ENCODE measurements at regions not wholly inside any gene's neighbourhood (a gene's known extent, or its start where the extent isn't known, plus 50 kb on each side); places are given as distances from the start of the nearest gene placed in this dataset.
"Not testable (repeated sequence)": the region's sequence is repeated elsewhere in the genome, so short reads cannot be mapped to it uniquely, and the experiment has no call there.

DNA sequence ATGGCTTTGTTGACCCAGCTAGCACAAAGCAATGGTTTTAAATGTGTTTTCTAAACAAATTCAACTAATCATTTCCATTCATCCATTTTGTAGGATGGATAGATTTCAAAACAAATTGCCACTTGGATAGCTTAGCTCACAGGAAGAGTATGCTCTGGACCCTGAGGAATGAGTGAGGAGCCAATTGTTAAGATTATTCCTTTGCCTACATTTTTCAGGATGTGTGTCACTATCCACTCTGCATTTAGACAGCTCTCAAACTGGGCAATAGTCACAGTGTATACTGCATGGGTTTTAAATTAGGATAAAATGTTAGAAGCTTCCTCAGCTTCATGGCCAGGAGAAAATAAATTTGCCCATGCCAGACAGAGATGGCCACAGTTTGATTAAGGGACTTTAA lies 605.6 kb upstream of the TEX47 start:
- DNase-seq (ENCODE audit: low read depth): no peak

DNA sequence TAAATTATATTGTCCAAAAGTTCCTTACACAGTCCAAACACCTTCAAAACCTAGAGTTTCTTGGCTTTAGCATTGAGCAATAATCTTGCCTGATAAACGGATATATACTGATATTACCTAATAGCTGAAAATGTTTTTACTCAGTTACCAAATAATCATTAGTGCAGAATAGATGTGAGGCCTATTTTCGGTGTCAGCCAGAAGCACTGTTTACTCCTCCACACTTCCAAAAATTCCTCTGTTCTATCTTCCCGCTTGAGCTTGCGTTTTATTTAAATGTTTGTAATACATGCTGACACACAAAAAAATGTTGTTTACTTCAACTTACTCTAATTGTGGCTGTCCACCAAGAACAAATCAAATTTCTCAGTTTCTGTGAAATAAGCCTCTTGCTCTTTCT lies 606.2 kb upstream of the TEX47 start:
- no peak for DNase-seq (ENCODE audit: low read depth)

DNA sequence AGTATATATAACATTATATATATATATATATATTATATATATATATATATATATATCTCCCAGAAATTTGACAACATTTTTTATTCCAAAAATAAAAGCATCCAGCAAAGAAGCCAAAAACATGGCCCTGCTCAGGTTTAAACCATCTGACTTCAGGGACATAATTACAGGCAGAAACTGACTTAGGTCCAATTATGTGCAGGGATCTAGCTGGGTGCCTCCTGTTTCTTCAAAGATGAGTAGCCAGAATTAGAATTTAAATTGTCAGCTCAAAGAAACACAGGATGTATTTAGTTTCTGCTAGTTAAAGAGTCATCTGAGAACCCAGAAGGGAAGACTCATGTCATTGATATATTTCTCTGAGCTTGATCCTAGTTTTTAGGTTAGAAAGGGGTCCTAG lies 656.4 kb upstream of the TEX47 start:
- no peak for DNase-seq (ENCODE audit: low read depth)

DNA sequence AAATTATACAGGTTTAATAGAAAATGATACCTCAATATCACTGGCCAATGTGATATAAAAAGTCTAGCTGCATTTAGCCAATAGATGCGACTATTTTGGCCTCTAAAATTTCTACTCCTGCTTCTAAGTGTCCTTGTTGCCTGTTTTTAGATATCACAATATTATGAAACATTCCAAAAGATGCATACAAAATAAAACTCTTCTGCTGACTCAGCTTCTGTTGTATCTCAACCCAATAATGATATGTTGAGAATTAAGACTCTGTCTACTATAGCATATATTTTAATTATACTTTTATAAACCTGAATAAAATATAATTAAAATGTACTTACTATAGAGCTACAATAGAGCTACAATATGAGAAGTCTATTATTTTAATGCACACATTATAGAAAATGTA lies 661.0 kb upstream of the TEX47 start:
- no peak for DNase-seq (ENCODE audit: low read depth)

DNA sequence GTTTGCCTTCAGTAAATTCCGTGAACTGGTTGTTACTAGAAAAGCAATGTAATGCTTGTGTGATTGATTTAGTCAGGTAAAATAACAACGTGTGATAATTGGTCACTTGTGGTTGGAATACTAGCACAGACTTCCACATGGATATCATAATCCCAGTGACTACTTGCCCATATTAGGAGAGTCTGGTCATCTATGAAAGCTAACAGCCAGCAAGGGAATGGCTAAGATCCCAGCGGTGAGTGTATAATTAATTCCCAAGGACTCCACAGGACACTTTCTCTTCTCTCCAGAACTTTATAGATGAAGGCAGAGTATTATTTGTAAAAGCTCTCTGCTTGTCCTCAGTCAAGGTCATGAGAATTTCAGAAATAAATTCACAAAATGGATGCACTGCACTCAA lies 662.6 kb upstream of the TEX47 start:
- no peak for DNase-seq (ENCODE audit: low read depth)

DNA sequence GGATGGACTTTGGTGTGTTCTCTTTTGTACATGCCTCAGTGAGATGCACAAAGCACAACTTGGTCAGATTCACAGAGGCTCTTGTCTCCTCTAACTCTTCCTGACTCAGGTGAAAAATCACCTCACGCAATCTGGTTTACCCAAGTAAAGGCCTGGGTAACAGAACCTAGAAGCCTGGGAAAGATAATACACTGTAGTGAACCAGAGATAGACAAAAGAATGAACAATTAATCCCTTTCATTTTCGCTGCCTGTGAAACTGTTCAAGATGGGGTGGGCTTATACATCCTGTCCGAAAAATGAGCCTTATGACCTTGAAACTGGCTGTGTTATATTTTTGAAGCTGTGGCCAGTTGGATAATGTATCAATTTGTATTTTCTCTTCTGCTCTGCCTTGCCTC lies 678.9 kb upstream of the TEX47 start:
- no peak for DNase-seq (ENCODE audit: low read depth)

DNA sequence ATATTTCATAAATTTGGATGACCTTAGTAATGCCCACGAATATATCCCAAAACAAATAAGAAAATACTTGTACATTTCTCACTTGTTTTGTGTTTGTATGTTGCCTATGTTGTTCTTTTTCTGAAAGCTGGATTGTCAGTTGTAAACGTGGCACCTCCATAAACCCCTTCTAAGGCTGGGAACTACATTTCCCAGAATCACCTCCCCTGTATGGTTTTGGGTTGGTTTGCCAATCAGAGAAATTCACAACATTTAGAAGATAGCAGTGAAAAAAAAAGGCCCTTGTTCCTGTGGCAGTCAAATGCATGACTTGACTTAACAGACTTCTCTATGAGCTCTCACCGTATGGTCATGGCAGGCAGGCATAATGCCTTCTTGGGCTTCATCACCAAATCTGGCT lies 676.3 kb upstream of the STEAP1 start:
- no peak for DNase-seq (ENCODE audit: low read depth)

DNA sequence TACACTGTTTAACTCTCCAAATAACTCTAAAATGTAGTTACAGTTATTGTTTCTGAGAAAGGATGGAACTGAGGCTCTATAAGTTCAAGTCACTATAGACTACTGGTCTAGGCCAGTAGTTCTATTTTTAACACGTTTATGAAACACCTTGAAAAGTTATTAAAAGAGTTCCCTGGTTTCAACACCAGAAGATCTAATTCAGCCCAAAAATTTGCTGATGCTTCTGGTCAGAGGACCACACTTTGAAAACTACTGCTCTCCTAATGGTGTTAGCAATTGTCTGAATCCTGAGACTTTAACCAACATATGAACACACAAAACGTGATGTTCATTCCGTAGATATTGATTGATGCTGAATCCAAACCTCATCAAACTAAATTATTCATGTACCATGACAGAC lies 658.6 kb upstream of the STEAP1 start:
- DNase-seq (ENCODE audit: low read depth): no peak

DNA sequence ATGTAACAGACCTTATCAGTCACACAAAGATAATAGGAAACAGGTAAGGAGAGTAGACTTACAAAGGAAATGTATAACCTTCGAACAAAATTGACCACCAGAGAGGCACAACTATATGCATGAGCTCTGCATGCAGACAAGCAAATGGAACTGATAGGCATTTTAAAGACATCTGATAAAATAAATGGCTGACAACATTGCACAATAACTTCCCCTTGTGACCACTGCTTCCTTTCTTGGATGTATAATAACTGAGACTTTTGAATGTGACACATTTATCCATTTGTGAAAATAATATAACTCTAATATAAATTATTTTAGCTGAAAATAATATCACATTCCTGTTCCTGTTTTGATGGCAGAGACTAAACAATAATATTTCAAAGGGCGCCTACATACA lies 654.2 kb upstream of the STEAP1 start:
- DNase-seq (ENCODE audit: low read depth): no peak

DNA sequence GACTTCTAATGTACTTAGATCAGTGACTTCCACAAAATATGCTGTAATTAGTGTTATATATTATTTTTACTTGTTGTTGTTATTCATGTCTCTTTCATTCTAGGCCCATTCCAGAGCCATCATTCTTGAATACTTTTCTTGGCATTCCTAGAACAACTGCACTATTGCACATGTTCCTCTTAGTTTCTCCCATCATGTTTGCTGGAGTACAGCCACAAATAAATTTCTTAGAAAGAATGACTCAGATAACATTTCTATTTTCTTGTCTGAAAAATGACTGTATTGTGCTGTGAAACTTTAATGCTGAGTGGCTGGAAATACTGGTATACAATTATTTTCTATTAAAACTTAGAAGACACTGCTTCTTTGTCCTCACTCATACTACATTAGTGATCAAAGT lies 651.0 kb upstream of the STEAP1 start:
- no peak for DNase-seq (ENCODE audit: low read depth)

DNA sequence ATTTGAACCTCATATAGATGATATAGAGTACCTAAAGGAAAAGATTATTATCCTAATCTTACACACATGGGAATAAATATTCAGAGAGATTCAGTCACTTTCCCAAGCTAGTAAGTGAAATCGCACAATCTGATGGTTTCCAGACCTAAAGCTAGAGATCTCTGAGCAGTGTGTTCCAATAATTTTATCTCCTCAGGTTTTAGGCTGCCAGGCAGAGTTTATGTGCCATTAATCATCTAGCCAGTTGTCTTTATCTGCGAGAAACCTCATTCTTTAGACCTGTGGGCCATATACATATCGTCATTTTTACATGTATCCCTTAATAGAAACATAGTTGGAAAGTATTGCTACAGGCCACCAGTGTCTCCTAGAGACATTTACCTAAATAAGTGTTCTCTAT lies 647.2 kb upstream of the STEAP1 start:
- no peak for DNase-seq (ENCODE audit: low read depth)

DNA sequence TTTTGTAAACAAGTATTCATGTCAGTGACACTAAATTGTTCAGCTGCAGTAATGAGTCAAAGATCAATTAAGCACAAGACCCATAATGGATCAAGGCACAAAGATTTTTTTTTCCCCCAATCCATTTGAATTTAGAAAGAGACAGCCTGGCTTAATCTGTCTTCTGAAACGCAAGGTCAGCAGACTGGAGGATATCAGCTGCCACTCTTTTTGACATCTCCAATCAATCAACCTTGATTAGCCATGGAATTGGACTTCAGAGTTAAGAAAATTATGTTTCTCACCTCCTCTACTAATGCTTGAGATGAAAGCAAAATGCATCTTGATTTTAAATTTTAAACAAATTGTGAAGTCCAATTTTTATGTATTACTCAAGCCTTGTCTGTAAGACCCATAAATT lies 642.4 kb upstream of the STEAP1 start:
- DNase-seq (ENCODE audit: low read depth): no peak

DNA sequence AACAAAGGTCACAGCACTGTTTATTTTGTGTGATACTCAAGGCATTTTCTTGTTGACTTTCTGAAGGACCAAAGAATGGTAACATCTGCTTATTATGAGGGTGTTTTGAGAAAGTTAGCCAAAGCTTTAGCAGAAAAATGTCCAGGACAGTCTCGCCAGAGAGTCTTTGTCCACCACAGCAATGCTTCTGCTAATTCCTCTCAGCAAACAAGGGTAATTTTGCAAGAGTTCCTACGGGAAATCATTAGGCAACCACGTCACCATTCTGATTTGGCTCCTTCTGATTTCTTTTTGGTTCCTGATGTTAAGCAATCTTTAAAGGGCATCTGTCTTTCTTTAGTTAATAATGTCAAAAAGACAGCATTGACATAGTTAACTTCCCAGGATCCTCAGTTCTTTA lies 639.3 kb upstream of the STEAP1 start:
- no peak for DNase-seq (ENCODE audit: low read depth)

DNA sequence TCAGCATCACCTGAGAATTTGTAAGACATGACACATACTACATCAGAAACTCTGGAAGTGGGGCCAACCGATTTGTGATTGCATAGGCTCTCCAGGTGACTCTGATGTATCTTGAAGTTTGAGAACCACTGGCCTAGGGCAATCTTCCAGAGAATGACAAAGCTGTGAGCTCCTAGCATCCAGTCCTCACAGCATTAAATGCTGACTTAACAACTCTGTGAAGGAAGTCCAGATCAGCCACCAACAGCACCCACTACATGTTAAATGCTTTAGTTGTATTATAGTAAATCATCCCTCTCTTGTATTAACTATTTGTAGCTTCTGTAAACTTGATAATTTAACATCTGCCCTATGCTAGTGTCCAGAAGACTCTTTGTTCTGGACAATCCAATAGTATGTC lies 636.5 kb upstream of the STEAP1 start:
- DNase-seq (ENCODE audit: low read depth): no peak

DNA sequence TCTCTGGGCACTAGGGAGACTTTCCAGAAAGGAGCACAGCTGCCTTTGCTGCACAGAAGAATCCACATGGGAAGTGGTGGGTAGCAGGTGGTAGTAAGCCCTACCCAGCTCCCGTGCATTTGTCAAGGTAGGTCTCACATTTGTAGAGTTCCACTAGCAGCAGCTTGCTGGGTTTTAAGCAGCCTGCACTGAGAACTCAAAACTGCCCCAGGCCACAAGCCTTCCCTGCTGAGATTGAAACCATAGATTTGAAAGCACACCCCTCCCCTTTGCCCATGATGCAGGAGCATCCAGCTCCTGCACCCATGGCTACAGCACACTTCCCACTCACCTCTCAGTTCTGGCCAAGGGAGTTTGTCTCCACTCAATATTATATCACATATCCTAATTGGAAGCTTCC lies 604.5 kb upstream of the STEAP1 start:
- DNase-seq (ENCODE audit: low read depth): no peak

DNA sequence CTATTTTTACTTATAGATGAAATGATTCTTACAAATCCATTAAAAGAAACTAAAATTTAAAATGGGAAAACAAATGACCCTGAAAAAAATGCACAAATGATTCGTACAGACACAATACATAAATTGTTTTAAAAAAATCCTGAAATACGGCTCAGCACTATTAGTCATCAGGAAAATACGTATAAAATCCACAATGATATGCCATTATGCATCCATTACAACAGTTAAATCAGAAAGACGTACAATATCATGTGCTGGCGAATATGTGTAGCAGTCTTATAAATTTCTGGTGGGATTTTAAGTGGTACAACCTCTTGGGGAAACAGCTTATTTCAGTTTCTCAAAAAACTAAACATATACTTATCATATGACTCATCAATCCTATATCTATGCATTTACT lies 600.1 kb upstream of the STEAP1 start:
- DNase-seq (ENCODE audit: low read depth): no peak

DNA sequence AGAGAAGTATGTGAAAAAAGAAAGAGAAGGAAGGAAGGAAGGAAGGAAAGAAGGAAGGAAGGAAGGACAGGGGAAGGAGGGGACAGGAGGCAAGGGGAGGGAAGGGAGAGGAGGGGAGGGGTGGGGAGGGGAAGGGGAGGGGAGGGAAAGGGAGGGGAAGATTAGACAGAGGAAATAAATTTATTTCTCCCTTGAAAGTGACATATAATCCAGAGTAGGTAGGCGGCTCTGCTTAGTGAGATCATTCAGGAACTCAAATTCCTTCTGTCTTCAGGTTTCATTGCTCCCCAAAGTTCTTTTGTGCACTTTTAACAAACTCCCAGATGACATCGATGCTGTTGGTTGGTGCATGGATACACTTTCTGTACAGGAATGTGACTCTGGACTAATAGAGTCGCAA lies 594.7 kb upstream of the STEAP1 start:
- no peak for DNase-seq (ENCODE audit: low read depth)

DNA sequence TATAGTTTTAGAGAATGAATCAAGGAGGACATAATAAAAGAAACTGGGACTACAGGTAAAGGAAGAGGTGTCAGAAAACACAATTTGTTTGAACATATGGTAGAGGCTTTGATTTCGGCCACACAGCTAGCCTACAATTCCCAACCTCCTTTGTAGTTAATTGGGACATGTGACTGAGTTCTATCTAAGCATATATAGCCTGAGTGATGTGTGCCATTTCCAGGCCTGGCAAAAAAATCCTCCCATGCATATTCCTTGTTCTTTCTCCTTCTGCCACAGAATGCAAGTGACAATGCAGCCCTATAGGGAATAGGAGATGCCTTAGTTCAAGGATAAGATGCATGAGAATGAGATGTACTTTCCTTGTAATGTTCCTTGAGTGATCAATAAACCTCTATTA lies 590.7 kb upstream of the STEAP1 start:
- no peak for DNase-seq (ENCODE audit: low read depth)

DNA sequence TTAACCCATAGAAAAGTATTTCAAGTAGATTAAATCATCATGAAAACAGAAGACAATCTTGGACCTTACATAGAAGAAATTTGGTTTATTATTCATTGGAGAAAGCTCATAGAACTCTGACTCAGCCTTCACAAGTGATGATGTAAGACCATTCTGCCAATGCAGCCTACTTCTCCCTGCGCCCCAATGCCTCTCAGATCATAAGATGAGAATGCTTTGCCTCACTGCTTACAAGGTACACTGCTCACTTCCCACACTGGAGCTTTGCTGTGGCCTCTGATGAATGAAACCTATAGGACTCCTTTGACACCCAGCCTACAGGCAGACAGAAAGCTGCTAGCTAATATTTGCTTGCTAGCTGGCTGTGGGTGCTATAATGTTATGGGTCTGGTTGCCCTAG lies 569.4 kb upstream of the STEAP1 start:
- no peak for DNase-seq (ENCODE audit: low read depth)

DNA sequence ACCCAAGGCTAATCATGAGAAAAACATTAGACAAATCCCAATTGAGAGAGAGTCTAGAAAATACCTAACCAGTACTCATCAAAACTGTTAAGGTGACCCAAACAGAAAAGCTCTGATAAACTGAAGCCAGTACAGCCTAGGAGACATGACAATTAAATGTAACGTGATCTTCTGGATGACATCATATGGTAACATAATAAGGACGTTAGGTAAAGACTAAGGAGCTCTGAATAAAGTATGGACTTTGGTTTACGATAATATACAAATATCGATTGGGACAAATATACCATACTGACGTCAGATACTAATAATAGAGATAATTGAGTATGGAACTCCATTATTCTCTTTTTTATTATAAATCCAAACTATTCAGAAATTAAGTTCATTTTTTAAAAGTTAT lies 561.1 kb upstream of the STEAP1 start:
- DNase-seq (ENCODE audit: low read depth): no peak

DNA sequence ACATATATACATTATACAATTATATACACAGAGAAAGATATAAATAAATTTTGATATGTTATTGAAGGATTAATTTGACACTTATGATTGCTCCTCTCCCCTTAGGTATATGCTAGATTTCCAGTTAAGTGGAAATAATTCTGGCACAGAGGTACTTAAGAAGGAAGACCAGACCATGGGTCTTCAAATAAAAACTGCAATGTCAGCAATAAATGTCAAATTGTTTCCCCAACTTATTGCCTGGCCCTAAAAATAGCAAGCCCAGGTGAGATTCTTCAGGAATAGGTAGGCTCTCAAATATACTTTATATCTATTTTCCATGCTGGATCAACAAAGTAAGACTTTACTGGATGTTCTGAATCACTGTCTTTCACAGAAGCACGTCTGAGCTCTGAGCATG lies 551.3 kb upstream of the STEAP1 start:
- no peak for DNase-seq (ENCODE audit: low read depth)

DNA sequence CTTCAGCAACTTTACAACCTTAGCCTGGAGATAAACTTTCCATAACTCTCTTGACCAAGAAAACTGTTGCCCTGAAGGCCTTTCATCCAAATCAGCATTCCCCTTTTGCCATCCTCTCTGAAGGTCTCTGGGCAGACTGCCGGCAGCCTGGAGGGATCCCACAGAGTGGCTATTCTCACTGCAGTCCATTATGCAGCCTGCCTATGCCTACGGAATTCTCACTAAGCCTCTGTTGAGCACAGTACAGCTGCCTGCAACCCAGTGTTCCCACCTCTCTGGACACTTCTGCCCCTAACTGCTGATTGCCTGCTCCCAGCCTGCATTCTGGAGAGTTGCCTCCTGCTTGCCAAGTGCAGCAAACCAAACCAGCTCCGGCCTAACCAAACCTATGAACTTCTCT lies 548.9 kb upstream of the STEAP1 start:
- DNase-seq (ENCODE audit: low read depth): no peak

DNA sequence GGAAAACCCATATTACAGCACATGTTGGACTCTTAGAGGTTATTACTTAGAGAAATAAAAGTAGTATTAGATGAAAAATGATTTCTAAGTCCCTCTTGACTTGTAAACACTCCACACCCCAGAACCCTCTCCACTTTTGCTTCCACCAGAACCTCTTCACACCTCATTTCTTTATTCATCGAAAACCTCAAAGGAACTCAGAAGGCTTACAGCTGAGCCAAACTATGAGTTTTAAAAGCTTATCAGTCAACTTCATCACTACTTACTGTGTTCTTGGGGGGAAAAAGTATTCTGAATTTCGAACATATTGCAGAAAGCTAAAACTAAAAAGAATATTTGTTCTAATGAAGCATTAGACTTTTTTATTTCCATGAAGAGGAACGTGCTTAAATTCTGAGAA lies 547.8 kb upstream of the STEAP1 start:
- DNase-seq (ENCODE audit: low read depth): no peak

DNA sequence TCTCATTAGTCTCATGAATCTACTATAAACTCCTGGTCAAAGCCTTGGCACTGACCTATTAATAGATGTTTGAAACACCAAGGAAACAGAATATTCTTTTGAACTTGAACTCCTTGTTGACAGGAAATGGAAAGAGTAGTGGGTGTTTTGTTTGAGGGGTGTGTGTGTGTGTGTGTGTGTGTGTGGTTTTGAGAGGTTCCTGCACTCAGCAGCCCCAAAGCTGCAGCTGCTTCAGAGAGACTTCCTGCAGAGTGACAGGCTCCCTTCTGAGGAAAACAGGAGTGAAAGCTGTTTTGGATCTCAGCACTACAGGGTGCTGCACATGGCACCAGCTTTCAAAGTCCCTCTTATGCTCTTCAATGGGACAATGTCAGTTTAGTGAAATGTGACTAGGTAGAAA lies 546.5 kb upstream of the STEAP1 start:
- DNase-seq (ENCODE audit: low read depth): no peak

DNA sequence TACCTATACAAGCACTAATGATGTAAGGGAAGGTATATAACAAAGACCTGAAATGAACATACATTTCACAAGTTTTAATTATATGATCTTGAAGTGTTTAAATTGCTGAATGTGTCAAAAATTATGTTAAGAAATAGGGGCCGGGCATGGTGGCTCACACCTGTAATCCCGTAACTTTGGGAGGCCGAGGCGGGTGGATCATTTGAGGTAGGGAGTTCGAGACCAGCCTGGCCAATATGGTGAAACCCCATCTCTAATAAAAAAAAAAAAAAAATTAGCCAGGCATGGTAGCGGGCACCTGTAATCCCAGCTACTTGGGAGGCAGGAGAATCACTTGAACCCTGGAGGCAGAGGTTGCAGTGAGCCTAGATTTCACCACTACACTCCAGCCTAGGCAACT lies 537.4 kb upstream of the STEAP1 start:
- DNase-seq (ENCODE audit: low read depth): not testable (repeated sequence)

DNA sequence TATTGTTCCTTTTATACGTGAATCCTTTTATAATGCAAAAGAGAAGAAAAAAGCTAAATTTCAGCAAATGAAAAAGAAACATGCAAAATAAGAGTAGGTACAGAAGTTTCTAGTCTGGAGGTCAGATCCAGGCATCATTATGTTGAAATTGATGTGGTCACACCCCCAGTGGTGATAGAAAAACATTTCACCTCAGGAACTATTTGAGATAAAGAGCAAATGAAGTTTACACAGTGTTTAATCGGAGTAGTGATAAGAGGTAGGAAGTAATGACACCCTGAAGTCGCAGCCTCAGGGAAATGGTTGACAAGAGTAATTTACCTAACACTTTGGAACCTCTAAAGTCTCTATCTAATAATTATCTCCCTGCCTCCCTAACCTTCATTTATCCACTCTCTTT lies 536.0 kb upstream of the STEAP1 start:
- DNase-seq (ENCODE audit: low read depth): no peak

Measured in EH (cell line).